C4-2B (cell line): ENCODE measurements at regions not wholly inside any gene's neighbourhood (a gene's known extent, or its start where the extent isn't known, plus 50 kb on each side); places are given as distances from the start of the nearest gene placed in this dataset.
"Not testable (repeated sequence)": the region's sequence is repeated elsewhere in the genome, so short reads cannot be mapped to it uniquely, and the experiment has no call there.

ENCODE experiments used
- H3K27ac ChIP-seq: fragments of 450-650 bp; 2 replicates; pipeline ENCODE4 v1.5.1; 2017
- CTCF ChIP-seq: fragments of 450-650 bp; conservative IDR thresholded peaks from 2 replicates; pipeline ENCODE4 v1.5.1; 2017; ENCODE audit warnings: mild to moderate bottlenecking
- ZFX ChIP-seq: fragments of 450-650 bp; IDR thresholded peaks from 2 replicates; pipeline ENCODE4 v1.6.1; 2017

- TF ChIP-seq ZFX: no peak
- TF ChIP-seq CTCF: no peak
- H3K27ac ChIP-seq: no peak overlapping the region
Observed at GRCh38 chr1:105565006-105565405, 1491.5 kb upstream of the PRMT6 start.

DNA sequence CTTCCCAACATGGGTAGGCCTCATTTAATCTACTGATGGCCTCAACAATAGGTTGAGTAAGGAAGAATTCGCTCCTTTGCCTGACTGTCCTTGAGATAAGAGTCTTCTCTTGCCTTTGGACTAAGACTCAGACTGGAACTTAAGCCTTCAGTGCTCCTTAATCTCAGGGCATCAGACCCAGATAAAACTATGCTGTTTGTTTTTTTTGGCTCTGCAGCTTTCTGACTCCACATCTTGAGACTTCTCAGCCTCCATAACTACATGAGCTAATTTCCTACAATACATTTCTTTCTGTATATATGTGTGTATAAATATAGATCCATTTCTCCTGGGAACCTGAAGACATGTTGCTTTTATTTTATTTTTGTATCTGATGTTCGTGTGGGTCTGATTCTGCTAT is 1470.7 kb upstream of the PRMT6 start:
- TF ChIP-seq CTCF: no peak
- no peak for TF ChIP-seq ZFX

DNA sequence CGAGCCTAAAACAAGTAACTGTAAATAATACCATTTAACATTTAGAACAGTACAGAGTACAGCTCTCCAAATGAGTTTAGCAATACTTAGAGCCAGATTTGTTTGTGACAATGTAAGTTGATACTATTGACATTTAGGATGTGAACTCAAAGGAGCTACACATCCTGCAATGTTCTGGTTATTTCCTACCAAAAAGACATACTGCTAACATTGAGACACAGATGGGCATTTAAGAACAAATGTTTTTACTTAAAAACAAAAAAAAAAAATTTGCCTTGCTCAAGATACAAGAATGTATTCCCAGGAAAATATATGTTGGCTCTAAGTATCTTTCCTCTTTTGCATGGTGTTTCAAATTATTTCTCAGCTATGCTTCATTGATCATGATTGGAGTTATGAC is 1464.8 kb upstream of the PRMT6 start:
- TF ChIP-seq CTCF (no peak), ZFX (no peak)
- no peak overlapping the region for H3K27ac ChIP-seq

More for the DNA sequence above, 1470.7 kb upstream of the PRMT6 start:
- no peak overlapping the region for H3K27ac ChIP-seq

- TF ChIP-seq CTCF: peak; percentile 61
- no peak for TF ChIP-seq ZFX
- H3K27ac ChIP-seq: no peak overlapping the region
Observed at GRCh38 chr1:105608713-105609112, 1447.8 kb upstream of the PRMT6 start.

DNA sequence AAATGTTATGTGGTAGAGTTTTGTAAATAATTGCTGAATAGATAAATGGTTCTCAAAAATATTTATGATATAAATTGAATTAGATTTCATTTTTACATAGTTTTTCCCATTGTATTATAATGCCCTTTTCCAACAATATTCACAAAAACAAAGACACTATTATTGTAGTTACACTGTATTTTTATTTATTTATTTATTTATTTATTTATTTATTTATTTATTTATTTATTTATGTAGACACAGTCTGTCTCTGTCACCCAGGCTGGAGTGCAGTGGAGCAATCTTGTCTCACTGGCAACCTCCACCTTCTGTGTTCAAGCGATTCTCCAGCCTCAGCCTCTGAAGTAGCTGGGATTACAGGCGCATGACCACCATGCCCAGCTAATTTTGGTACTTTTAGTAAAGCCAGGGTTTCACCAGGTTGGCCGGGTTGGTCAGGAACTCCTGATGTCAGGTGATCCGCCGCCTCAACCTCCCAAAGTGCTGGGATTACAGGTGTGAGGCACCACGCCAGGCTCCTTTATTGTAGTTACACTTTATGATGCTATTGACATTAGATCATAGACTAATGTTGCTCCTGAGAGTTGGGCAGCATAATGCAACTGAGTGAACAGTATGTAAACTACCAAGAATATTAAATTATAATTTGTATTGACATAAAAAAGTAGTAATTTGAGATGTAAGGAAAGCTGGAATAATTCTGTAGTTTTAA is 1430.0 kb upstream of the PRMT6 start:
- no peak for TF ChIP-seq ZFX
- TF ChIP-seq CTCF: no peak
- no peak overlapping the region for H3K27ac ChIP-seq

DNA sequence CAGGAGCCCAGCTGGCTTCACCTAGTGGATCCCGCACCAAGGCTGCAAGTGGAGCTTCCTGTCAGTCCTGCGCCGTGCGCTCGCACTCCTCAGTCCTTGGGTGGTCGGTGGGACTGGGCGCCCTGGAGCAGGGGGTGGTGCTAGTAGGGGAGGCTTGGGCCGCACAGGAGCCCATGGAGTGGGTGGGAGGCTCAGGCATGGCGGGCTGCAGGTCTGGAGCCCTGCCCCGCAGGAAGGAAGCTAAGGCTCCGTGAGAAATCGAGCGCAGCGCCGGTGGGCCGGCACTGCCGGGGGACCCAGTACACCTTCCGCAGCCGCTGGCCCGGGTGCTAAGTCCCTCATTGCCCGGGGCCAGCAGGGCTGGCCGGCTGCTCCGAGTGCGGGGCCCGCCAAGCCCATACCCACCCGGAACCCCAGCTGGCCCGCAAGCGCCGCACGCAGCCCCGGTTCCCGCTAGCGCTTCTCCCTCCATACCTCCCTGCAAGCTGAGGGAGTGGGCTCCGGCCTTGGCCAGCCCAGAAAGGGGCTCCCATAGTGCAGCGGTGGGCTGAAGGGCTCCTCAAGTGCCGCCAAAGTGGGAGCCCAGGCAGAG is 1425.2 kb upstream of the PRMT6 start:
- not testable (repeated sequence) for H3K27ac ChIP-seq

GRCh38 chr1:105632342-105633196 is 1423.9 kb upstream of the PRMT6 start:
- no peak overlapping the region for H3K27ac ChIP-seq
- TF ChIP-seq ZFX (no peak), CTCF (no peak)
